ENCODE measurements at regions not wholly inside any gene's neighbourhood (a gene's known extent, or its start where the extent isn't known, plus 50 kb on each side); places are given as distances from the start of the nearest gene placed in this dataset.

- H3K9me3 Mint-ChIP-seq = no peaks in the 10 kb centered on the region
- TF ChIP-seq, protein P1, sequence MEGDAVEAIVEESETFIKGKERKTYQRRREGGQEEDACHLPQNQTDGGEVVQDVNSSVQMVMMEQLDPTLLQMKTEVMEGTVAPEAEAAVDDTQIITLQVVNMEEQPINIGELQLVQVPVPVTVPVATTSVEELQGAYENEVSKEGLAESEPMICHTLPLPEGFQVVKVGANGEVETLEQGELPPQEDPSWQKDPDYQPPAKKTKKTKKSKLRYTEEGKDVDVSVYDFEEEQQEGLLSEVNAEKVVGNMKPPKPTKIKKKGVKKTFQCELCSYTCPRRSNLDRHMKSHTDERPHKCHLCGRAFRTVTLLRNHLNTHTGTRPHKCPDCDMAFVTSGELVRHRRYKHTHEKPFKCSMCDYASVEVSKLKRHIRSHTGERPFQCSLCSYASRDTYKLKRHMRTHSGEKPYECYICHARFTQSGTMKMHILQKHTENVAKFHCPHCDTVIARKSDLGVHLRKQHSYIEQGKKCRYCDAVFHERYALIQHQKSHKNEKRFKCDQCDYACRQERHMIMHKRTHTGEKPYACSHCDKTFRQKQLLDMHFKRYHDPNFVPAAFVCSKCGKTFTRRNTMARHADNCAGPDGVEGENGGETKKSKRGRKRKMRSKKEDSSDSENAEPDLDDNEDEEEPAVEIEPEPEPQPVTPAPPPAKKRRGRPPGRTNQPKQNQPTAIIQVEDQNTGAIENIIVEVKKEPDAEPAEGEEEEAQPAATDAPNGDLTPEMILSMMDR (IDR thresholded peaks at IDR 0.05; ENCODE audit: unreplicated experiment in 3 of 3) = no peak
Measured at GRCh38 chr18:24841536-24841935, 381.1 kb downstream of the HRH4 start.

GRCh38 chr18:24843123-24843522 is 382.7 kb downstream of the HRH4 start:
- peak overlapping the region in 1 of 3 experiments; percentile 26 for H3K27ac Mint-ChIP-seq

More at GRCh38 chr18:24841536-24841935, 381.1 kb downstream of the HRH4 start:
- Mint-ChIP-seq H3K4me3 (no peak overlapping the region), H3K27ac (no peak overlapping the region), H3K36me3 (ENCODE audit: low read depth) (no peaks in the 10 kb centered on the region), H3K4me1 (peaks cover 10% of the 10 kb centered on the region), H3K27me3 (ENCODE audit: low read depth) (peaks cover 12% of the 10 kb centered on the region)

GRCh38 chr18:24846138-24846537 is 385.7 kb downstream of the HRH4 start:
- no peaks in the 10 kb centered on the region for H3K9me3 Mint-ChIP-seq
- no peak overlapping the region for H3K4me3 Mint-ChIP-seq
- H3K36me3 Mint-ChIP-seq (ENCODE audit: low read depth) = no peaks in the 10 kb centered on the region
- no peak overlapping the region for H3K27ac Mint-ChIP-seq
- H3K27me3 Mint-ChIP-seq (ENCODE audit: low read depth) = peaks cover 14% of the 10 kb centered on the region
- H3K4me1 Mint-ChIP-seq = no peaks in the 10 kb centered on the region
- TF ChIP-seq, protein P1 (IDR thresholded peaks at IDR 0.05; ENCODE audit: unreplicated experiment in 3 of 3) = no peak

More at GRCh38 chr18:24843123-24843522, 382.7 kb downstream of the HRH4 start:
- H3K36me3 Mint-ChIP-seq (ENCODE audit: low read depth) = no peaks in the 10 kb centered on the region
- TF ChIP-seq, protein P1 (IDR thresholded peaks at IDR 0.05; ENCODE audit: unreplicated experiment in 3 of 3) = no peak
- H3K4me1 Mint-ChIP-seq = no peaks in the 10 kb centered on the region
- peaks cover 17% of the 10 kb centered on the region for H3K27me3 Mint-ChIP-seq (ENCODE audit: low read depth)
- H3K9me3 Mint-ChIP-seq = no peaks in the 10 kb centered on the region
- H3K4me3 Mint-ChIP-seq = no peak overlapping the region

GRCh38 chr18:24850532-24850931 is 390.1 kb downstream of the HRH4 start:
- Mint-ChIP-seq H3K4me1 (no peaks in the 10 kb centered on the region), H3K4me3 (no peak overlapping the region), H3K27me3 (ENCODE audit: low read depth) (peaks cover 19% of the 10 kb centered on the region), H3K36me3 (ENCODE audit: low read depth) (no peaks in the 10 kb centered on the region), H3K27ac (no peak overlapping the region), H3K9me3 (no peaks in the 10 kb centered on the region)
- TF ChIP-seq, protein P1 (IDR thresholded peaks at IDR 0.05; ENCODE audit: unreplicated experiment in 3 of 3) = no peak

- no peak overlapping the region for H3K4me3 Mint-ChIP-seq
- H3K27me3 Mint-ChIP-seq (ENCODE audit: low read depth) = peaks cover 20% of the 10 kb centered on the region
- no peak overlapping the region for H3K27ac Mint-ChIP-seq
- no peaks in the 10 kb centered on the region for H3K4me1 Mint-ChIP-seq
- no peaks in the 10 kb centered on the region for H3K9me3 Mint-ChIP-seq
- TF ChIP-seq, protein P1 (IDR thresholded peaks at IDR 0.05; ENCODE audit: unreplicated experiment in 3 of 3) = no peak
- H3K36me3 Mint-ChIP-seq (ENCODE audit: low read depth) = no peaks in the 10 kb centered on the region
Measured at GRCh38 chr18:24853076-24853475, 392.6 kb downstream of the HRH4 start.

- TF ChIP-seq, protein P1 (IDR thresholded peaks at IDR 0.05; ENCODE audit: unreplicated experiment in 3 of 3) = no peak
- Mint-ChIP-seq H3K27ac (peak overlapping the region; percentile 49 to 81 (median 57)), H3K36me3 (ENCODE audit: low read depth) (no peaks in the 10 kb centered on the region), H3K4me3 (no peak overlapping the region), H3K4me1 (peaks cover 23% of the 10 kb centered on the region), H3K27me3 (ENCODE audit: low read depth) (peaks cover 17% of the 10 kb centered on the region), H3K9me3 (no peaks in the 10 kb centered on the region)
Measured at GRCh38 chr18:24860978-24861680, 400.7 kb downstream of the HRH4 start.
